Thyroid gland (tissue), 4 donors: ENCODE measurements at regions not wholly inside any gene's neighbourhood (a gene's known extent, or its start where the extent isn't known, plus 50 kb on each side); places are given as distances from the start of the nearest gene placed in this dataset.
"Not testable (repeated sequence)": the region's sequence is repeated elsewhere in the genome, so short reads cannot be mapped to it uniquely, and the experiment has no call there.

Source experiments
- DNase-seq, 2 donors: peaks; one replicate each; pipeline ENCODE4 v3.0.0-alpha.2; 2019
- H3K27ac ChIP-seq, 3 donors: fragments of 200-600 bp; sonication (generic); 1 replicate in 2 of 3; 2 replicates in 1 of 3; pipeline ENCODE4 v1.5.1; 2016 to 2019; ENCODE audit warnings: mild to moderate bottlenecking in 1 of 3, moderate library complexity in 1 of 3
- H3K27me3 ChIP-seq: fragments of 200-600 bp; sonication (generic); one replicate; pipeline ENCODE4 v1.5.1; 2019
- H3K36me3 ChIP-seq, 2 donors: fragments of 200-600 bp; sonication (generic); one replicate each; pipeline ENCODE4 v1.5.1; 2016 to 2019
- H3K4me1 ChIP-seq, 2 donors: fragments of 200-600 bp; sonication (generic); one replicate each; pipeline ENCODE4 v1.5.1; 2017 to 2019
- H3K4me3 ChIP-seq, 3 donors: fragments of 200-600 bp; sonication (generic); replicated peaks in 1 of 3; 1 replicate in 2 of 3; 2 replicates in 1 of 3; pipeline ENCODE4 v1.5.1; 2016; ENCODE audit warnings: mild to moderate bottlenecking in 1 of 3
- H3K9me3 ChIP-seq: fragments of 200-600 bp; sonication (generic); one replicate; pipeline ENCODE4 v1.5.1; 2017
- CTCF ChIP-seq, 6 experiments: fragments of 200-600 bp in 3 of 6; fragments of 450-650 bp in 3 of 6; sonication (generic) in 3 of 6; IDR thresholded peaks; one replicate each; pipeline ENCODE4 v1.5.1; 2016 to 2019; ENCODE audit warnings: antibody characterized with exemption in 6 of 6, mild to moderate bottlenecking in 2 of 6, inconsistent platforms in 1 of 6, moderate library complexity in 1 of 6
- POLR2A ChIP-seq, 2 donors: fragments of 450-650 bp; IDR thresholded peaks; one replicate each; pipeline ENCODE4 v1.6.1; 2017; ENCODE audit warnings: antibody characterized with exemption in 2 of 2, mild to moderate bottlenecking in 2 of 2, moderate library complexity in 1 of 2
- WGBS, 2 donors: methylation state at CpG; one replicate each; pipeline ENCODE4 v1.1.5; 2017; 5-methylcytosine and 5-hydroxymethylcytosine counted together
- intact Hi-C: fragments of 100-400 bp; cut with DNase I; formaldehyde crosslinking; loops from one replicate; pipeline ENCODE4 v1.15.1; 2023

GRCh38 chr12:7591531-7591930 is 74.2 kb downstream of the APOBEC1 start:
- DNase-seq = no peak
- 87 to 91% methylated on average over 4 of the region's 4 CpGs for WGBS, 2 donors
- Histone ChIP-seq H3K27ac (no peak overlapping the region), H3K4me3 (no peak overlapping the region), H3K36me3 (no peaks in the 10 kb centered on the region), H3K4me1 (no peaks in the 10 kb centered on the region), H3K9me3 (no peaks in the 10 kb centered on the region), H3K27me3 (no peaks in the 10 kb centered on the region)
- intact Hi-C loops = no loop called here
- TF ChIP-seq POLR2A (IDR thresholded peaks at IDR 0.05) = no peak
- no peak for TF ChIP-seq CTCF (IDR thresholded peaks at IDR 0.05)

- intact Hi-C loops, DNase-seq: not testable (repeated sequence)
- WGBS, 2 donors = no CpG with 5 or more reads among the region's 27 CpGs
Measured at GRCh38 chr12:7590085-7590484, 75.6 kb downstream of the APOBEC1 start.

DNA sequence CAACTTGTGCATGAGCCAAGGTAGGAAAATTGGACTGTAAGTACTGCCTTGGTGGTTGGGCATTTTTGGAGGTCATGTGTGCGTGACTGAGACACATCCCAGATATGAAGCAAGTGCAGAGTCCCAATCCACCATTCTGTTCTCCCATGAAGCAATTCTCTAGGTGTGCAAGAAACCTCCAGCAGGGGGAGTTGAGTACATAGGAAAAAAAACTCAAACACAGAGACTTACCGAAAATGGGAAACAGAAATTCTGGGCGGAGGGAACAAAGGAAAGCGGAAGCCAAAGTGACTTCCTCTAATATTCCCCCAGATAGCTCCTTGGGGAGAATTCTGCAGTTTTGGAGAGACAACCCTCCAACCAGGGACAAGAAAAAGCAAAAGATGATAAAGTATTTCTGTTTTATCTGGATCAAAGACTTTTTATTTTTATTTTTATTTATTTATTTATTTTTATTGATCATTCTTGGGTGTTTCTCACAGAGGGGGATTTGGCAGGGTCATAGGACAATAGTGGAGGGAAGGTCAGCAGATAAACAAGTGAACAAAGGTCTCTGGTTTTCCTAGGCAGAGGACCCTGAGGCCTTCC is 76.9 kb downstream of the APOBEC1 start:
- H3K4me1 ChIP-seq, H3K9me3 ChIP-seq, H3K27ac ChIP-seq, intact Hi-C loops, H3K36me3 ChIP-seq, H3K27me3 ChIP-seq, H3K4me3 ChIP-seq: not testable (repeated sequence)
- peak; percentile 14 to 35 for DNase-seq
- 41 to 46% methylated on average over 4 of the region's 4 CpGs for WGBS, 2 donors
- TF ChIP-seq CTCF (IDR thresholded peaks at IDR 0.05) = peak in 4 of 6 experiments; percentile 26 to 40 (median 30)

More at GRCh38 chr12:7590085-7590484, 75.6 kb downstream of the APOBEC1 start:
- H3K4me1 ChIP-seq, H3K27ac ChIP-seq, H3K36me3 ChIP-seq, H3K4me3 ChIP-seq, H3K27me3 ChIP-seq, H3K9me3 ChIP-seq: not testable (repeated sequence)

DNA sequence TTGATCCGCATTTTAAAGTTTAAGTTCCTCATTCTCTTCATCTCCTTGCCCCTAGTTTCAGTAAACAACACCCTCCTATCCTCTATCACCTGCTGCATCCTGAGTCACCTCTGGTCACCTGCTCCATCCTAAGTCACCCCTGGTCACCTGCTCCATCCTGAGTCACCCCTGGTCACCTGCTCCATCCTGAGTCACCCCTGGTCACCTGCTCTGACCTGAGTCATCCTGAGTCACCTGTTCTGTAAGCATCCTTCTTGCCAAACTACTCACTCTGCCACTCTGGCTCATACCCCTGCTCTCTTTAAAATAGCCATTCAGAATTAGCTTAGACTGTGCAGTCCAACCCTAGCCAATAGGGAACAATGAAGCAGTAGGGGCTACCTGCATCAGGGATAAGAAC is 80.6 kb upstream of the CD163 start:
- intact Hi-C loops, H3K9me3 ChIP-seq, DNase-seq, H3K36me3 ChIP-seq, H3K4me3 ChIP-seq, H3K27ac ChIP-seq, H3K4me1 ChIP-seq, H3K27me3 ChIP-seq: not testable (repeated sequence)
- WGBS, 2 donors = 93 to 97% methylated on average over 1 of the region's 1 CpG

GRCh38 chr12:7583471-7583870 is 79.9 kb upstream of the CD163 start:
- Histone ChIP-seq H3K9me3 (no peaks in the 10 kb centered on the region), H3K4me3 (no peak overlapping the region), H3K27me3 (no peaks in the 10 kb centered on the region), H3K4me1 (no peaks in the 10 kb centered on the region), H3K36me3 (no peaks in the 10 kb centered on the region), H3K27ac (no peak overlapping the region)
- DNase-seq = no peak
- intact Hi-C loops = no loop called here
- no peak for TF ChIP-seq CTCF (IDR thresholded peaks at IDR 0.05)
- TF ChIP-seq POLR2A (IDR thresholded peaks at IDR 0.05) = no peak
- 38 to 44% methylated on average over 2 to 6 of the region's 6 CpGs for WGBS, 2 donors

- Histone ChIP-seq H3K27ac (no peak overlapping the region), H3K27me3 (no peaks in the 10 kb centered on the region), H3K36me3 (no peaks in the 10 kb centered on the region), H3K9me3 (no peaks in the 10 kb centered on the region), H3K4me1 (no peaks in the 10 kb centered on the region), H3K4me3 (no peak overlapping the region)
- no peak for DNase-seq
- WGBS, 2 donors = 84 to 86% methylated on average over 2 of the region's 2 CpGs
- TF ChIP-seq POLR2A (IDR thresholded peaks at IDR 0.05) = no peak
- TF ChIP-seq CTCF (IDR thresholded peaks at IDR 0.05) = no peak
- intact Hi-C loops = no loop called here
Measured at GRCh38 chr12:7582796-7583195, 79.2 kb upstream of the CD163 start.
